ENCODE measurements at regions not wholly inside any gene's neighbourhood (a gene's known extent, or its start where the extent isn't known, plus 50 kb on each side); places are given as distances from the start of the nearest gene placed in this dataset.

- Histone ChIP-seq H2BK12ac (ENCODE audit: low read depth, low read length) (no peak overlapping the region), H2BK120ac (replicated peaks; ENCODE audit: low read depth, low read length) (no peak overlapping the region), H3K23ac (ENCODE audit: insufficient read length) (no peak overlapping the region), H4K8ac (ENCODE audit: extremely low read depth, insufficient read depth, low read length) (no peak overlapping the region), H3K79me2 (ENCODE audit: control insufficient read depth in 1 of 2, insufficient read depth in 2 of 2, low read length in 2 of 2) (no peaks in the 10 kb centered on the region), H3K9ac (replicated peaks in 1 of 4; ENCODE audit: extremely low read depth in 1 of 4, low read depth in 3 of 4, low read length in 3 of 4) (no peak overlapping the region), H3K9me3 (ENCODE audit: insufficient read depth in 2 of 2, low read depth in 1 of 2, low read length in 1 of 2) (no peaks in the 10 kb centered on the region), H2AK5ac (ENCODE audit: low read depth, low read length) (no peak overlapping the region), H3K79me1 (ENCODE audit: low read depth, low read length) (no peaks in the 10 kb centered on the region), H2BK20ac (ENCODE audit: low read length) (no peak overlapping the region), H4K20me1 (replicated peaks in 1 of 2; ENCODE audit: control insufficient read depth in 1 of 2, insufficient read depth in 2 of 2, low read length in 2 of 2) (no peaks in the 10 kb centered on the region), H3K4me1 (replicated peaks in 1 of 4; ENCODE audit: control insufficient read depth in 3 of 4, insufficient read depth in 4 of 4, low read length in 3 of 4) (no peaks in the 10 kb centered on the region), H3K36me3 (ENCODE audit: control insufficient read depth in 2 of 4, insufficient read depth in 4 of 4, low read length in 3 of 4) (no peaks in the 10 kb centered on the region), H3K4me3 (ENCODE audit: extremely low read depth in 1 of 4, insufficient read depth in 2 of 4, low read depth in 3 of 4, low read length in 4 of 4) (no peak overlapping the region), H3K27ac (ENCODE audit: low read depth, low read length) (no peak overlapping the region), H3K4ac (replicated peaks; ENCODE audit: insufficient read length, low read depth, low read length) (no peak overlapping the region), H4K91ac (replicated peaks; ENCODE audit: insufficient read length, low read length) (no peak overlapping the region), H3K23me2 (ENCODE audit: low read depth, low read length) (no peaks in the 10 kb centered on the region), H2AFZ (ENCODE audit: low read length) (no peak overlapping the region), H2BK15ac (ENCODE audit: low read length) (no peak overlapping the region), H3K18ac (ENCODE audit: extremely low read depth, low read length) (no peak overlapping the region), H4K5ac (ENCODE audit: insufficient read length, low read depth, low read length) (no peak overlapping the region), H3K14ac (ENCODE audit: insufficient read length) (no peak overlapping the region), H3K4me2 (ENCODE audit: insufficient read depth in 1 of 2, low read depth in 2 of 2, low read length in 2 of 2) (no peak overlapping the region), H3K27me3 (replicated peaks in 1 of 4; ENCODE audit: control insufficient read depth in 3 of 4, extremely low read depth in 1 of 4, insufficient read depth in 3 of 4, low read length in 3 of 4) (no peaks in the 10 kb centered on the region; a peak in 1 of 7 replicates), H3K56ac (replicated peaks; ENCODE audit: insufficient read length, low read depth, low read length) (no peak overlapping the region), H2BK5ac (ENCODE audit: low read depth, low read length) (no peak overlapping the region)
- TF ChIP-seq BCL11A (IDR thresholded peaks at IDR 0.05; ENCODE audit: low read depth in 2 of 2, low read length in 2 of 2), result no peak
- no peak for TF ChIP-seq ATF3 (IDR thresholded peaks at IDR 0.05; ENCODE audit: insufficient read depth, low read depth, low read length)
- FAIRE-seq (no peak), DNase-seq (ENCODE audit: low read depth in 1 of 2, low spot score in 2 of 2) (no peak)
- CTCF ChIA-PET (ENCODE audit: partially characterized antibody), result interaction anchor here (0.6 to 2.9 kb wide), 3 partner anchors 9 to 19 kb away, joined by 3 to 10 read pairs (median 3); no protein-coding TSS in a partner anchor
- POLR2A ChIA-PET (ENCODE audit: partially characterized antibody), result no interaction called here
- WGBS, 2 experiments (ENCODE audit: extremely low coverage in 1 of 2, insufficient coverage in 1 of 2, insufficient read length in 1 of 2, insufficient replicate concordance in 2 of 2, low coverage in 1 of 2, low lambda C conversion rate in 2 of 2, missing lambda C conversion rate in 1 of 2), result 83% methylated on average over 3 of the region's 3 CpGs; no CpG with 5 or more reads in 1 of the 2 experiments
Observed at GRCh38 chr1:119565131-119565772, 58.2 kb downstream of the HSD3B1 start.

Measured in H1 (cell line).